GM18499 (cell line): ENCODE measurements at regions not wholly inside any gene's neighbourhood (a gene's known extent, or its start where the extent isn't known, plus 50 kb on each side); places are given as distances from the start of the nearest gene placed in this dataset.

ENCODE experiments used
- ATAC-seq: cut with Tn5 transposase; IDR thresholded peaks from one replicate; pipeline ENCODE4 v1.9.1; 2021; ENCODE audit warnings: moderate number of reproducible peaks; ENCODE audit not compliant: insufficient read depth, unreplicated experiment

GRCh38 chr7:10696064-10696463 lies 277.6 kb upstream of the PHF14 start:
- no peak for ATAC-seq

GRCh38 chr7:10703059-10703458 lies 270.6 kb upstream of the PHF14 start:
- no peak for ATAC-seq

GRCh38 chr7:10703981-10704380 lies 269.7 kb upstream of the PHF14 start:
- no peak for ATAC-seq

GRCh38 chr7:10704653-10705052 lies 269.0 kb upstream of the PHF14 start:
- no peak for ATAC-seq

GRCh38 chr7:10706875-10707493 lies 266.7 kb upstream of the PHF14 start:
- ATAC-seq, result peak; percentile 100

GRCh38 chr7:10707519-10707918 lies 266.2 kb upstream of the PHF14 start:
- ATAC-seq, result peak; percentile 5

GRCh38 chr7:10708447-10708846 lies 265.2 kb upstream of the PHF14 start:
- no peak for ATAC-seq

- ATAC-seq, result no peak
Observed at GRCh38 chr7:10718768-10719167, 254.9 kb upstream of the PHF14 start.

GRCh38 chr7:10720042-10720441 lies 253.6 kb upstream of the PHF14 start:
- ATAC-seq, result no peak

GRCh38 chr7:10721289-10721688 lies 252.4 kb upstream of the PHF14 start:
- ATAC-seq, result no peak

GRCh38 chr7:10723832-10724231 lies 249.8 kb upstream of the PHF14 start:
- no peak for ATAC-seq

- ATAC-seq, result no peak
Observed at GRCh38 chr7:10724449-10724848, 249.2 kb upstream of the PHF14 start.

GRCh38 chr7:10727636-10728035 lies 246.0 kb upstream of the PHF14 start:
- ATAC-seq, result no peak

- ATAC-seq, result no peak
Observed at GRCh38 chr7:10731253-10731773, 242.4 kb upstream of the PHF14 start.

- ATAC-seq, result no peak
Observed at GRCh38 chr7:10733747-10734146, 239.9 kb upstream of the PHF14 start.

- ATAC-seq, result no peak
Observed at GRCh38 chr7:10734595-10734994, 239.1 kb upstream of the PHF14 start.

- ATAC-seq, result no peak
Observed at GRCh38 chr7:10739401-10739800, 234.3 kb upstream of the PHF14 start.

- ATAC-seq, result no peak
Observed at GRCh38 chr7:10740805-10741204, 232.9 kb upstream of the PHF14 start.

- no peak for ATAC-seq
Observed at GRCh38 chr7:10756981-10757380, 216.7 kb upstream of the PHF14 start.

GRCh38 chr7:10759120-10759519 lies 214.6 kb upstream of the PHF14 start:
- no peak for ATAC-seq

- no peak for ATAC-seq
Observed at GRCh38 chr7:10767771-10768170, 205.9 kb upstream of the PHF14 start.

GRCh38 chr7:10770176-10770575 lies 203.5 kb upstream of the PHF14 start:
- no peak for ATAC-seq

GRCh38 chr7:10773430-10773829 lies 200.2 kb upstream of the PHF14 start:
- no peak for ATAC-seq
